Stimulated activated CD4-positive, alpha-beta T cell treated with anti-CD3 and anti-CD28 coated beads, Interleukin-2, amount 100 ng/mL, for 48 hours (primary cell): ENCODE measurements at regions not wholly inside any gene's neighbourhood (a gene's known extent, or its start where the extent isn't known, plus 50 kb on each side); places are given as distances from the start of the nearest gene placed in this dataset.
"Not testable (repeated sequence)": the region's sequence is repeated elsewhere in the genome, so short reads cannot be mapped to it uniquely, and the experiment has no call there.

Experiments used
- DNase-seq, 2 donors: peaks; one replicate each; pipeline ENCODE4 v3.0.0-alpha.2; 2020

DNA sequence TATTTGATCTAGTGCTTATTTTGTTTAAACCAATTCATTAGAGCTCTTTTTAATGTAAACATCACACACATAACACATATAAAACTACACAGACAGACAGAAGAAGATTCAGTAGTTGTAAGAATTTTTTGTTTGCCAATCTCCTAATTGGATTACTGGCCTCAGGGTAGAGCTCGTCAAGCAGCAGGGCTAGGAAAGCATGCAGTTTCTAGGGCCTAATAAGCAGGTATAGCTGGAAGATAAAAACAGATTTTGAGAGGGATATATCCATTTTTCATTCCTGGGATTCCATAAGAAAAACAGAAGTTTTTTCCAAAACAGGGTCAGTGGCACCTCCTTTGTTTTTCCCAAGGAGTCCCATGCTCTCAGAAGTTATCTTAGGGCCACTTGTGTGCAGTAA, 265.2 kb upstream of the SGO1 start:
- no peak for DNase-seq

DNA sequence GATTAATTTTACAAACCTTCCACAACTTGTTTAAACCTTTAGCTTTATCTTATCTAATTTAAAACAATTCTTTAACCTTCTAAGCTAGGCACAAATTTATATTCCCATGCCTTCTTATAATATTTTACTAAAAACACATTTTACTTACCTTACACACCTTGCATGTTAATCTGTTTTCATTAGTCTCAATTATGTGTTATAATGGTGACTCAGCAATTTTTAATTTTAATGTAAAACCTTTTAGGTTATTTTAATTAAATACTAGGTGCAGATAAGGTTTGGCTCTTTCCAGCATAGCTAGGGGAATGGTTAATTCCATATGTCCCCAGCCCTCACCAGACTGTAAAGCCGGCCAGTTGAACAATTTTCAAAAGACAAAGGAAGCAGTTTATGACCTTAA, 264.6 kb upstream of the SGO1 start:
- DNase-seq, result no peak

DNA sequence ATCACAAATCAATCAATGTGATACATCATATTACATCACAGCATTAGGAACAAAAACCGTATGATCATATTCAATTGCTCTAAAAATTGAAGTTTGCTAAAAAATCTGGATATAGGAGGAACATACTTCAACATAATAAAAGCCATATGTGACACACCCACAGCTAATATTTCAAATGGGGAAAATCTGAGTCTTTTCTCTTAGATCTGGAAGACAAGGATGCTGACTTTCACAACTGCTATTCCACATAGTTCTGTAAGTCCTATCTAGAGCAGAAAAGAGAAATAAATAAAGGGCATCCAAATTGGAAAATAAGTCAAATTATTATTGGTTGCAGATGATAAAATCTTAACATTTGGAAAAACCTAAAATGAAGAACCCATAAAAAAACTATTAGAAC, 256.8 kb upstream of the SGO1 start:
- DNase-seq, result no peak

DNA sequence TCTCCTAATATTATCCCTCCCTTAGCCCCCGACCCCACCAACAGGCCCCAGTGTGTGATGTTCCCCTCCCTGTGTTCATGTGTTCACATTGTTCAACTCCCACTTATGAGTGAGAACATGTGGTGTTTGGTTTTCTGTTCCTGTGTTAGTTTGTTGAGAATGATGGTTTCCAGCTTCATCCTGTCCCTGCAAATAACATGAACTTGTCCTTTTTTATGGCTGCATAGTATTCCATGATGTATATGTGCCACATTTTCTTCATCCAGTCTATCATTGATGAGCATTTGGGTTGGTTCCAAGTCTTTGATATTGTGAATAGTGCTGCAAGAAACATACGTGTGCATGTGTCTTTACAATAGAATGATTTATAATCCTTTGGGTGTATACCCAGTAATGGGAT, 241.3 kb upstream of the SGO1 start:
- DNase-seq, result not testable (repeated sequence)

DNA sequence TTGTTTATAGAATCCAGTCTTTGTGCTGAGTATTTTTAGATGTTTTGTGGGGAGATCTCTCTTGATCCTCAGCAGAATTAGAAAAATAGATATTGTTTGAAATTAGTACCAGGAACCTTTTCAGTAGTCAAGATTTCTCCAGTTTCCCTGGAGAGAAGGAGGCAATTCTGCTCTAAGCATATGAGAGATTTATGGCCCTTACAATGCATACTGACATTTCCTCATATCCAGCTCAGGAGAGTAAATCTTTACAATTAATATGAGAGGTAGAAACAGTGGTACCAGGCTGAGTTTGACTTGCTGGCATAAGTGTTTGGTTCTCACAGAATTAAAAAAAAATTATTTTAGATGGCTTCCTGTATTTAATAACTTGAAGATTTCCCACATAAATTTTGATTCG, 239.1 kb upstream of the SGO1 start:
- DNase-seq, result no peak

DNA sequence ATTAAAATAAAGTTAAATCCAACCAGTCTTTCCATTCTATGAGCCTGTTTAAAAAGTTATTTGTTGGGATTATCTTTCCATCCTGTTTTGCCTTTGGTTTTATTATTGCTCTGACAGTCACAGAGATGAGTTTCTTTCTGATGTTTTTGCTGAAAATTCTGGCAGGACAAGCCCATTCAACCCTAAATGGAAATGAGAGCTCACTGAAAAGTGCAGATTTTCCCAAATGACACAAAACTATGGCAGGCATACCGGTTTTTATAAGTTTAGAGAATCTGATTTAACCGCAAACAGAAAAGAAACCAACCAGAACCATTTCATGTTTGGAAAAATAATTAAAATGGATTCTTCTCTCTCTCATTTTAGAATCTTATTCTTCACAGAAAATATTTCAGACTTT, 238.1 kb upstream of the SGO1 start:
- no peak for DNase-seq

DNA sequence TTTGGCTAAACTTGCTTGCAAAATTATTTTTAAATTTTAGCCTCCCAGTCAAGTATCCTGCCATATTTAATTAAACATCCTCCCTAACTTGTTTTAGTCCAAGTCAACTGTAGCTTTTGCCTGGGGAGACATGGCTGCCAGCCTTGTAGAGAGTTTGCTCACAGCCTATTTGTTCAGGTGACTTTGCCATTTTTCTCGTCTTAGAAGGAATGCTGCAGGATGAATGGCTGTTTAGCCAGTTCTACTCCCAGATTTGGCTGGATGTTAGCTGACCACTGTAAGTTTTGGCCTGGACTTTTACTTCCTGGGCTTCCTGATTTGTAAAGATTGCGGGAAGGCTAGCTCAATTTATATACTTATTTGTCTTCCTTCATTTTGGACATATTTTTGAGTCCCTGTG, 236.4 kb upstream of the SGO1 start:
- no peak for DNase-seq

DNA sequence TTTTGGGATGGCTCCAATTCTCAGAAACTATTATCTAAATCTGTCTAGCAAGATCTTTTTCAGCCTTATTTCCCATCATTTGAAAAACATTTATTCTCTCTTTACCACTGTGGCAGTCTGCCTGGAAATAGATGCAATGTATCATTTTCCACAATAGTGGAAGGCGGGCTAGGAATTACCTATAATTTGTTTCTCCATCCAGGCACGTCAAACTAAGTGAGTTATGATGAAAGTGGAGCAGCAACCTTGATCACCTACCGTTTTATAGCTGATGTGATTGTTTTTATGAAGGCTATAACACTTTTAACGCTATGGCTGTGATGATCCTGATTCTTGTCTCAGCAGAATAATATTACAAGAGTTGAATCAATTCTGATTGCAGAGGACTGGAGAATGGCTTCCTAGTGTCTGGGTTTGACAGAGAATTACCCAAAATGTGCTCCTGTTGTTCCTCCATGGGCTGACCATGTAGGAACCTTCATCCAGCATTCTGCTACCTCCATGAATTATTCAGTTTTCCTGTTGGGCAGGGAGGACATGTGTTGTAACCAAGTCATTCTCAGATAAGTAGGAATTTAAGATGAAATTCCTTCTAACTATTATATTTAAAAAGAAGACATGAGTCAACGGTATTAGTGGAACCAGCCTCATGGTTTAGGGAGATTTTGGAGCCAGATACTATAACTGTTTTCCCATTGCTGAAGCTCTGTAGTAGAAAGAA, 231.5 kb upstream of the SGO1 start:
- DNase-seq, result no peak

DNA sequence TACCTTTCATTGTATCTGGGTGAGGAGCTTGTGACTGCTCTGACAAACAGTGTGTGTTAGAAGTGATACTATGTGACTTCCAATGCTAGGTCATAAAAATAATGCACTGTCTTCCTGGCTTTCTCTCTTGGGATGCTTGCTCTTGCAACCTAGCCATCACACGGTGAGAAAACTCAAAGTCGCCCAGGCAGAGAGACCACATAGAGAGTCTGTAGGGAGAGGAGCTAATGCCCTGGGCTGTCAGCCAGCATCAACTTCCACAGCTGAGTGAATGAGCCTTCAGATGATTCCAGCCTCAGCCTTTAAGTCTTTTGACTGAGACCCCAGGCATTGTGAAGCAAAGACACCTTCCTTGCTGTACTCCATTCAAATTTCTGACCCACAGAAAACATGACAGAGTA, 220.6 kb upstream of the SGO1 start:
- DNase-seq, result no peak

DNA sequence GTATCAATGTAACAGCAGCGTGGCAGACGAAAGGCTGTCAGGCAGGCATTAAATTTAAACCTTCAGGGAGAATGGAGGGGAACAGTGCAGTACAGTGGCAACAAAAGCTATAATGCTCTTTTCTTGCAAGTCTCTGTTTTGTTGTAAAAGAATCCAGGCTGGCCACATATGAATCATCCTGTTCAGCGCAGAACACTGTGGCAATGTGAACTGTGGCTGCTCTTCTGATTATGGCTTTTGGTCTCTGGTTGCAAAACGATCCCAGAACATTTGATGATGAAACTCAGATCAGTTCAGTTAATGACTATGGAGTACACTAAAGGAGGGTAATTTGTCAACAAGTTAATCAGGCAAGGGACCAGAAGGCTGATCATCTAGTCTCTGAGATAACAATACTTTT, 219.7 kb upstream of the SGO1 start:
- no peak for DNase-seq

DNA sequence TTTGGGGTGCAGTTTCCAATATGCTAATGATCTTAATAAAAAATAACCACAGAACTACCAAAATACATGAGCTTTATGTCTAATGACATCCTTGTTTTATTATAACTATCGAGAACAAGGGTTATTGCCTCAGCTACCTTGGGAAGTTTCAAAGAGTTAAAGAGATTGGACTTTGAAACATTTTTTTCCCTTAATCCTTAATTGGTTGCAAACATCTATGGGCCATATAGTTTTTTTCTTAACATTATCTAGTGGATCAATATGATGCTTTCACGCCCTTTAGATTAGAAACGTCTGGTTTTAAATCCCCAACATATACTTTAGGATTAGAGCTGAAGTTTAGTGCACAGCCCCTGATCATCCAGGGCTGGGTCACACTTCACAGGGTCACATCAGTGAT, 219.2 kb upstream of the SGO1 start:
- DNase-seq, result no peak

DNA sequence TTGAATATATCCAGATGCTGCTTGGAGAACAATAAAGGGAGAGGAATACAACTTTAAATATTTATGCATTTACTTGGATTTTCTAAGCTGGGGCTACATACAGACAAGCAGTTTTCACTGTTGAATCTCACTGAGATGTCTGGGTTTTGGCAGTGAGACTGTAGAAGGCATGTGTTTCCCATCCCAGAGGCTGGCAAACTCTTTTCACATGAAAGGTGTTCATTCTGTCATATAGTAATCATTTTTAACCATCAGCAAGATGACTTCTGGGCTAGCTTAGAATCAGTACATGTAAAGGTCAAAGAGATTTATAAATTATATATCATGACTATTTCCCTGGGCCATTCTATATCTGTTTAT, 218.7 kb upstream of the SGO1 start:
- DNase-seq, result no peak

DNA sequence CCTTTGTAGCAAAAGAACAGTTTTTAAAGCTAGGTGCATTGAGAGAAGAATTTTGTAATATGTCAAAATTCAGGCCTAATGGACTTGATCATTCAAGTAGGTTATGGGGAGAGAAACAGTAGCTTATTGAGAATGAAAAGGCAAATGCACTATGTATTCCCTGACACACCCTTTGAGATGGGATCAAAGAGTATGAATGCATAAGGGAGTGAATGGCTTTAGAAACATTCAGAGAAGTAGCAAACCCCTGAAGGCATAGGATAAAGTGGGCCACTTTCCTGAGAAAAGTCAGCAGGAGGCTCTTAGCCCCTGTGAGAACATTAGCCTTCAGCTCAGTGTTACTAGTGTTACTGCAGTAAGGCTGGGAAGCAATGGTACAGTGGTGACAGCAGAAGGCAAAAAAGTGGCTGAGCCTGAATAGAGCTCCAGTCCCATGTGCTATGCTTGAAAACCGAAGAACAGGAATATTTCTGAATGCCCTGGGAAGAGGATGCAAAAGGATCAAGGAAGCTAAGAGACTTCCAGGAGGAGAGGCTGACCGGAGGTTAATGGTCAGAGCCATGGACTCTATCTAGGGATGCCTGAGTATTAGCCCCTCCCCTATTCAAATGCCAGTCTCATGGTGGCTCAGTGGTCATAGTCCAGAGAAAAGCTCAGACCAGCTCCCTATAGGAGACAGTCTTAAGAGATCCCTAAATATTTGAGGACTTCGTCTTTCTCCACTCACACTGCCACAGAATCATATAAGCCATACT, 218.2 kb upstream of the SGO1 start:
- no peak for DNase-seq

DNA sequence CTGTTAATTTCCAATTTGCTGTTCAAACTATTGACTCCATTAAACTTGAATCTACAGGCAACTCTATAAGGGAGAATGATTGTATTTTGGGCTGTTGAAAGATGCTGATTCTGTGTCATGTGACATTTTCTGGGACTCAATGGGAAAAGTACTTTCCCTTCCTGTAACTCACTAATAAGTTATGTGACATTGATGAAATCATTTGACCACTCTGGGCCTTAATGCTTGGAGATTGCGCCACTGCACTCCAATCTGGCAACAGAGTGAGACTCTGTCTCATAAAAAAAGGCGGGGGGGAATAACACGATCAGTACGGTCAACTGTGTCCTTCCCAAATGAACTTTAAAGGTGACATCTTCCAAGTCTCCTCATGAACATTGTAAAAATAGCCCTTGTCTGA, 215.2 kb upstream of the SGO1 start:
- DNase-seq, result no peak

DNA sequence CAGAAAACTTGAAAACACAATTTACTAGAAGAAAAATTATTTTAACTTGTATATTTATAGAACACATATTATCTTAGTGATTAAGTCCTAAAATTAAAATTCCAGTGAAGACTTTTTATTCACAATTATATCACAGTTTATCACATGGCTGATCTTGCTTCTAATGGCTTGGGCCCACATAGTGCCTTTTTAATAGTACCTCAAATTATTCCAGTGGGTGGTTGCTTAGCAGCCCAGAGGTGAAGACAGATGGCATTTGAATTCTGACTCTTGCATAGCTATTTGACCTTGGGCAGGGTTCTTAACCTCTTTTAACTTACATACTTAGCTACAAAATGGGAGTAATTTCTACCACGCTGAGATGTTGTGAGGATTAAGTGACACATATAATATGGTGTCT, 214.7 kb upstream of the SGO1 start:
- DNase-seq, result no peak

DNA sequence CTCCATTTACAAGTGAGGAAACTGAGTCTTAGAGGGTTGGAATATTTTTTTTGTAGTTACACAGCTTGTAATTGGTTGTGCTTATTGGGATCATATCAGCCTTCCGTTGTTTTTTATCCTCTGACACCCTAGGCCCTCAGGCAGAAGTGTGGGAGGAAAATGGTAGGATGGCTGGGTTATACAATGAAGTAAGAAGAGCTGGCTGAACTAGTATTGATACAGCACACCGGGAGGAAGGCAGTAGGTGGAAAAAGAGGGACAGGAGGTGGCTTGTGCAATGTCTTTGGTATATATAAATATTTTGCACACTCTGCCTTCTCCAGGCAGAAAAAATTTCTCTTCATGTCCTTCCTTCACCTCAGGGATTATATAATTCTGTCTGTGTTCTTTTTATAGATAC, 214.3 kb upstream of the SGO1 start:
- no peak for DNase-seq

DNA sequence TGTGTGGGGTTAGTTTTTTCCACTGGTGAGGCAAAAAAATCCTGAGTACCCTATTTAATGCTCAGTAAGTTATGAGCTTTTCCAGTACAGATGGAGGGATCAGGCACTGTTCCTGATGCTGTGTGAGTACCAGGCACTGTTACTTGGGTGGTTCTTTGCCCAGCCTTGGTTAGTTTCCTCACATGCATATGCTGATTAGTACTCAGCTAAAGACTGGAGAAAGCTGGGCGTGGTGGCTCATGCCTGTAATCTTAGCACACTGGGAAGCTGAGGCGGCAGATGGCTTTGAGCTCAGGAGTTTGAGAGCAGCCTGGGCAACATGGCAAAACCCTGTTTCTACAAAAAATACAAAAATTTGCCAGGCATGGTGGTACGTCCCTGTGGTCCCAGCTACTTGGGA, 210.3 kb upstream of the SGO1 start:
- DNase-seq, result no peak

DNA sequence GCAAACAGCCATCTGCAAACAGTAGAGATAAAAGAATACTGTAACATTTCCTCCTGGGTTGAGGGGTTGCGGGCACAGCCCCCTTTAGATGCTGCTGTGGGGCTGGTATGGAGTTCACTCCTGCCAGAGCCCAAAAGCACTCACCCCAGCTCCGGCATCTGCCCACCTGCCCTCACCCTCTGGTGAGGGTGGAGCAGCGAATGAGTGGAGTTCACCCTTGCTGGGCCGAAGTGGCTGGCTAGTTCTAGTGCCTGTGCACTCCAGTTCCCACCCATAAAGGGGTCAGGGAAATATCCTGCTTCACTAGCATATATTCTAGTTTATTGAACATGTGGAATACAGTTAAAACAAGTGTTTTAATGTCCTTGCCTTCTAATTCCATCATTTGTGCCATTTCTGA, 209.7 kb upstream of the SGO1 start:
- DNase-seq, result no peak

DNA sequence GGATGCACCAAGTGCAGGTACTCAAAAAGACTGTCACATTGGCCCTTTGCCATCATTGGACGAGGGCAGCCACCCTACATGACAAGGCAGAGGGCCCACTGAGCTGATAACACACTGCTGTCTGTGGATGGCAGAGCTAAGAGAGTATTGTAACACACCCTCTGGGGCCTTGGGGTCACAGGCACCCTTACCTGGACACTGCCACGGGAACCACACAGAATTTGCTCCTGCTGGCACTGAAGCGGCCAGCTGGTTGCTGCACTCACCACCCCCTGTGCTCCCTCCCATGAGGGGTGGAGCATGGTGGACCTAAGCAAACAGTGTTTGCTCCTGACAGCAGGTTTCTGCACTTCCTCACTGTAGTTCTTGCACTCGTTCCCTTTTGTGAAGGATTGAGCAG, 208.2 kb upstream of the SGO1 start:
- no peak for DNase-seq

DNA sequence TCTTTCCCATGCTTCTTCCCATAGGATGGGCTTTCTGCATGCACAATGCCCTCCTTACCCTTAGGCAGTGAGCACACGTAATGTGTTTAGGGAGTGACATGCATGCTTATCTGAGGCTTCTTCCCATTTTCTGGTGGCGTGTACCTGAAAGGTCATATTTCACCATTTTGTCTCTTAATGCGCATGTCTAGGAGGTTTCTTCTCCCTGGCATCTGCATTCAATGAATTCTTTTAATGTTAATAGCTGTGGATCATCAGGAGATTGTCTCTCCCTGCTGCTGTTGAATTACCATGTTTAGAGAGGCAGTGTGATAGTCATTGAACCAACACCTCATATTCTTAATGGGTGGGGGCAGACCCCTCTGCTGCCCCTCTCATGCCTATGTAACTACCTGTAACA, 205.6 kb upstream of the SGO1 start:
- DNase-seq, result no peak

DNA sequence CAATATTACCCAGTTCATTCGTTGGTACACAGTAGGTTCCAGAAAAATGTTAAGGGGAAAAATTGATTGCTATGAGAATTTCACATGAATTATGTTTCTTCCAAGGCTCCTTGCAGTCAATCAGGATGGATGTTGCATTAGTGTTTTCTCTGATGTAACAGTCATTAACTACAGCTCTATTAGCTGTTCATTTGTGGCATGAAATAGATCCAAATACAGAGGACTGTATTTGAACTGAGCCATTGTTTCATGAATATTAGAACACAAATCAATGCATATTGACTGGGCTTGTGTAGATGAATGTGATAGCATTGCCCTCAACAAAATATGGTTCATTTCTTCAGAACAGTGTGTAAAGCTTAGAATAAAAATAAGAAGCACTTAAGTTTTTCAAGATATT, 203.0 kb upstream of the SGO1 start:
- no peak for DNase-seq

DNA sequence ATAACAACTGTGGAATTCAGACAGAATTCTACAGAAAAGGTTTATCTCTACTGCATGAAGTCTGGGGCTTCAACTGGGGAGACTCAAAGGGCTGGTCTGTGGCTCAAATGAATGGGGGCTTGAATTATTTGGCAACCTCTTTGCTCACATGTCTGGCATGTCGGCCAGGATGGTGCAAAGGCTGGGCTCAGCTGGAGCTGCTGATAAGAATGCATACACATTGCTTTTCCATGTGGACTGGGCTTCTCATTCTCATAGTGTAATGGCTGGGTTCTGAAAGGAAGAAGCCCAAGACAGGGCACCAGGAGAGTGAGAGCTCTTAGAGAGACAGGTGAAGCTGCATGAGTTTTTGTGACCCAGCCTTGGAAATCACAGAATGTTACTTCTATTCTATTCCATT, 194.3 kb upstream of the SGO1 start:
- no peak for DNase-seq

DNA sequence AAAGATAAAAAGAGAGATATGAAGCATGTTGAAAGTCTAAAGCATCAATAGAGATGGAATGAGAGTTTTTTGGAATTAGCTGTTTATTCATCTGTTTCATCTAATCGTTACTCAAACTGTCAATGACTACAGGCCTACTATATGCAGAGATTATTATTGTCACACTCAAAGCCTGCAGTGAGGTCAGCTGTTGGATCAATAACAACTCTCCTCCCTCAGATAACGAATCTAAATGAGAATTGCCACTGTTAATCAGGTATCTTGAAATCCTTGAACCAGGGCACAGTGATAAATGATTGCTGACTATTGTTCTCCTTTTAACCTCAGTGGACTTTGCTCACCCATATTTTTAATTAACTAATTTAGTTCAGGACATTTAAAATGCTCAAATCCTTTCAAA, 192.3 kb upstream of the SGO1 start:
- DNase-seq, result no peak

DNA sequence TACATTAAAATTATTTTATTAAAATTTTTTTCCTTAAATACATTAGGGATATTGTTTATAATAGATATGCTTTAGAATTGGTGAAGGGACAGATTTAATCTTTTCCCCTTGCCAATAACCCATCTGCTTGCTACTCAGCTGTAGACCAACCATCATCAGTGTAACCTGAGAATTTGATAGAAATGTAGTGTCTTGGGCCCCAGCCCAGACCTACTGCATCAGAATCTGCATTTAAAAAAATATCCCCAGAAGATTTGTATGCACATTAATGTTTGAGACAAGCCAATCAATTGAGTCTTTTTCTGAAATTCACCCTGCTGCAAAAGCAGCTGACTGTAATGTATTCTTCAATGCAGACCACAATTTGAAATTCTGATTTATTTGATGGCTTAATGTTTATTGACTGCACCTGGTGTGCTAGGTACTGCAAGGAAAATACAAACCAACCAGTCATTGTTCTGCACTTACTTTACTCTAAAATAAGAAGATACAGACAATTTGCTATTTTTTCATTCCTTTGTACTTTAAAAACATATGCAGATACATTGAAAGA, 190.7 kb upstream of the SGO1 start:
- DNase-seq, result no peak

DNA sequence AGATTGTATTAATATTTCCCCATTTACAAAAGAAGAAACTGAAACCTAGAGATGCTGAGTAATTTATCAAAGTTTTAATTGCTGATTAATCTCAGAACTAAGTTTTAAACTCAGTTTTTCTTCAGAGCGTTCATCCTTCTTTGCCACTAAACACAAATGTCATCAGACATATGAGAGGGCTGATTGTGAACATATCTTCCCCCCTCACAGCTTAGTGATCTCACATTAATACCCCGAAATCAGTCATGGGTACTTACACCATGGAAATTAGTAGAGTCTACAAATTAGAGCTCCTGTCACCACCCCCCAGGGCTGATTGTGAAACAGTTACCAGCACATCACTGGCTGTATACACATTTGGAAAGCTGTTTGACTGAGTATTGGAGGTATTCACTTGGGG, 189.3 kb upstream of the SGO1 start:
- no peak for DNase-seq
